AG09309 (cell line): ENCODE measurements at regions not wholly inside any gene's neighbourhood (a gene's known extent, or its start where the extent isn't known, plus 50 kb on each side); places are given as distances from the start of the nearest gene placed in this dataset.

Experiments
- DNase-seq: peaks from one replicate; pipeline ENCODE4 v3.0.0-alpha.2; 2010; ENCODE audit warnings: low read depth
- H3K4me3 ChIP-seq: 2 replicates; pipeline ENCODE4 v1.5.1; 2011; ENCODE audit warnings: mild to moderate bottlenecking, low read depth, low read length, moderate library complexity; ENCODE audit not compliant: control insufficient read depth
- CTCF ChIP-seq: IDR thresholded peaks from 2 replicates; pipeline ENCODE4 v1.5.1; 2011; ENCODE audit warnings: mild to moderate bottlenecking, low read depth, low read length, inconsistent platforms; ENCODE audit not compliant: insufficient read depth, control insufficient read depth; ENCODE audit errors: missing control alignments

DNA sequence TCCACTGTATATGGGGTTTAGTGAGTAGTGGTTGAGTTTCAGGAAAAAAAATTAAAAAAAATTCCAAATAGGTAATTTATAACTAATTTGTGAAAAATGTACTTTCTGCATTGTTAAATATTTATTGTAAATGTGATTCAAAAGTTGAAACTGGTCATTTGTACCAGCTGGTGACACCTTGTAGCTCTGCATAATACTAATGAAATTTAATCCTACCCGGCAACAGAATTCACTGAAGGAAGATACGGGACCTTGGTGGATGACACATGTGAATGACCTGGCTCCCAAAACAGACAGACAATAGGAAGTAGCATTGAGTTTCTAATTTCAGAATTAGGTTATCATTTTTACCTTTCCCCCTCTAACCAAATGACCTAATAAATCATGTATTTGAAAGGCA, 73.8 kb downstream of the SLITRK6 start:
- H3K4me3 ChIP-seq = no peak overlapping the region
- no peak for DNase-seq
- TF ChIP-seq CTCF = no peak

- TF ChIP-seq CTCF = no peak
- H3K4me3 ChIP-seq = no peak overlapping the region
- DNase-seq = no peak
These were observed 74.4 kb downstream of the SLITRK6 start for GRCh38 chr13:85724546-85725432.

- no peak for DNase-seq
- TF ChIP-seq CTCF = no peak
- no peak overlapping the region for H3K4me3 ChIP-seq
These were observed 79.5 kb downstream of the SLITRK6 start for GRCh38 chr13:85719749-85720148.

DNA sequence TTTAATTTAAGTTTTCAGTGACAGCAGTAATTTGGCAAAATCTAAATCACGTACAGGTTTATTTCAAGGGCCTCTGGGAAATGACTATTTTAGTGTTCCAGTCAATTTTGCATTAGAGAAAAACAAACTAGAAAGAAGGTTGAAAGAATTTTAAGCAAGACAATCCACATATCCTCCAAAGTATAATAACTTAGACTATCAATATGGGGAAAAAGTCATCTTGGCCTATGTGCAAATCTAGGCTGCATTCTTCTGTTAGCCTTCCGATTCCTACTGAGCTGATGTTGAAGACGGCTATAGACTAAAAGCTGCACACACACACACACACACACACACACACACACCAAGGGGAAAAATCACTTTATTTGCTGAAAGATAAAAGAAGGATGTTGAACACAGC, 81.3 kb downstream of the SLITRK6 start:
- H3K4me3 ChIP-seq = no peak overlapping the region
- no peak for TF ChIP-seq CTCF
- DNase-seq = no peak

DNA sequence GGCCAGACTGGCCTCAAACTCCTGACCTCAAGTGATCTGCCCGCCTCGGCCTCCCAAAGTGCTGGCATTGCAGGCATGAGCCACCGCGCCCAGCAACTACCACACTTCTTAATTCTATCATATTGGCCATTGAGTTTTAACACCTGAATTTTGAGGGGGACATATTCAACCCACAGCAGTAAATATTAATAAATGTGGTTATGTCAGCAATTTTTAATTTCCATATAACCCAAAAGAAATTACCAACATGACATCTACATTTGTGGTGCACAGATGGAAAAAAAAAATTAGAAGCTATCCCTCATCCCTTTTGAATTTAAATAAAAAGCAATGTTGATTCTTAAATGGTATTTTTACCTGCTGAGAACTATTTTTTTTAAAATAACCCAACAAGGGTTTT, 88.7 kb downstream of the SLITRK6 start:
- no peak overlapping the region for H3K4me3 ChIP-seq
- no peak for DNase-seq
- no peak for TF ChIP-seq CTCF

GRCh38 chr13:85709721-85710120, 89.5 kb downstream of the SLITRK6 start:
- no peak overlapping the region for H3K4me3 ChIP-seq
- TF ChIP-seq CTCF = no peak
- DNase-seq = no peak
